ENCODE measurements at regions not wholly inside any gene's neighbourhood (a gene's known extent, or its start where the extent isn't known, plus 50 kb on each side); places are given as distances from the start of the nearest gene placed in this dataset.

- Histone ChIP-seq H3K4me1 (ENCODE audit: control insufficient read depth in 4 of 4, insufficient read depth in 4 of 4, low read length in 3 of 4) (no peaks in the 10 kb centered on the region), H3K27me3 (ENCODE audit: control insufficient read depth in 4 of 4, insufficient read depth in 4 of 4, low read length in 3 of 4) (peaks cover 0 to 8% (median 1%) of the 10 kb centered on the region in 4 donors), H3K4me3 (ENCODE audit: low read depth in 1 of 3, low read length in 3 of 3) (no peak overlapping the region), H3K27ac (ENCODE audit: low read depth in 1 of 2, low read length in 2 of 2) (no peak overlapping the region), H3K9ac (ENCODE audit: low read depth in 1 of 2, low read length in 2 of 2) (no peak overlapping the region), H3K36me3 (ENCODE audit: control insufficient read depth in 4 of 4, insufficient read depth in 3 of 4, low read depth in 1 of 4, low read length in 3 of 4) (no peaks in the 10 kb centered on the region), H3K9me3 (ENCODE audit: control insufficient read depth in 4 of 4, low read length in 3 of 4) (no peaks in the 10 kb centered on the region)
- WGBS: 59% methylated on average over 2 of the region's 2 CpGs
- DNase-seq (ENCODE audit: low spot score): no peak
- TF ChIP-seq ATF3 (IDR thresholded peaks at IDR 0.05) (no peak), NR2F2 (IDR thresholded peaks at IDR 0.05) (peak; percentile 93)
These were observed 77.1 kb downstream of the FBXO5 start for GRCh38 chr6:152905551-152906299.

DNA sequence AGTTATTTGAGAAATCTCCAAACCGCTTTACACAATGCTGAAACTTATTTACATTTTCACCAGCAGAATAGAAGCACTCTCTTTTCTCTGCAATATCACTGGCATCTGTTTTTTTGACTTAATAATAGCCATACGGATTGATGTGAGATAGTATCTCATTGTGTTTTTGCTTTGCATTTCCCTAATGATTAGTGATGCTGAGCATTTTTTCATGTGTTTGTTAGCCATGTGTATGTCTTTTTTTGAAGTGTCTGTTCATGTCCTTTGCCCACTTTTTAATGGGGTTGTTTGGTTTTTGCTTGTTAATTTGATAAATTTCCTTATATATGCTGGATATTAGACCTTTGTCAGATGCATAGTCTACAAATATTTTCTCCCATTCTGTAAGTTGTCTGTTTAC lies 73.6 kb downstream of the FBXO5 start:
- H3K4me1 ChIP-seq (ENCODE audit: control insufficient read depth in 4 of 4, insufficient read depth in 4 of 4, low read length in 3 of 4): no peaks in the 10 kb centered on the region
- no peak overlapping the region for H3K27ac ChIP-seq (ENCODE audit: low read depth in 1 of 2, low read length in 2 of 2)
- no peaks in the 10 kb centered on the region for H3K36me3 ChIP-seq (ENCODE audit: control insufficient read depth in 4 of 4, insufficient read depth in 3 of 4, low read depth in 1 of 4, low read length in 3 of 4)
- no peak overlapping the region for H3K4me3 ChIP-seq (ENCODE audit: low read depth in 1 of 3, low read length in 3 of 3)
- TF ChIP-seq HNF4G (IDR thresholded peaks at IDR 0.05) (no peak), RXRA (IDR thresholded peaks at IDR 0.05) (no peak)
- H3K9ac ChIP-seq (ENCODE audit: low read depth in 1 of 2, low read length in 2 of 2): no peak overlapping the region
- WGBS: 69% methylated on average over 2 of the region's 2 CpGs
- no peak for DNase-seq (ENCODE audit: low spot score)
- peaks cover 0 to 4% (median 0%) of the 10 kb centered on the region in 4 donors for H3K9me3 ChIP-seq (ENCODE audit: control insufficient read depth in 4 of 4, low read length in 3 of 4)
- H3K27me3 ChIP-seq (ENCODE audit: control insufficient read depth in 4 of 4, insufficient read depth in 4 of 4, low read length in 3 of 4): peaks cover 0 to 2% (median under 1%) of the 10 kb centered on the region in 4 donors

GRCh38 chr6:152916035-152916434 lies 66.8 kb downstream of the FBXO5 start:
- peaks cover 0 to 5% (median 2%) of the 10 kb centered on the region in 4 donors for H3K9me3 ChIP-seq (ENCODE audit: control insufficient read depth in 4 of 4, low read length in 3 of 4)
- no peaks in the 10 kb centered on the region for H3K36me3 ChIP-seq (ENCODE audit: control insufficient read depth in 4 of 4, insufficient read depth in 3 of 4, low read depth in 1 of 4, low read length in 3 of 4)
- WGBS: 66% methylated on average over 1 of the region's 1 CpG
- H3K27ac ChIP-seq (ENCODE audit: low read depth in 1 of 2, low read length in 2 of 2): no peak overlapping the region
- no peak overlapping the region for H3K4me3 ChIP-seq (ENCODE audit: low read depth in 1 of 3, low read length in 3 of 3)
- no peaks in the 10 kb centered on the region for H3K4me1 ChIP-seq (ENCODE audit: control insufficient read depth in 4 of 4, insufficient read depth in 4 of 4, low read length in 3 of 4)
- no peak overlapping the region for H3K9ac ChIP-seq (ENCODE audit: low read depth in 1 of 2, low read length in 2 of 2)
- DNase-seq (ENCODE audit: low spot score): no peak
- TF ChIP-seq RAD21 (IDR thresholded peaks at IDR 0.05) (no peak), FOXA2 (IDR thresholded peaks at IDR 0.05) (no peak), JUND (IDR thresholded peaks at IDR 0.05) (no peak), HNF4A (conservative IDR thresholded peaks at IDR 0.05) (no peak), YY1 (IDR thresholded peaks at IDR 0.05) (no peak), NR2F2 (IDR thresholded peaks at IDR 0.05) (no peak), ZBTB33 (IDR thresholded peaks at IDR 0.05) (no peak), SP1 (IDR thresholded peaks at IDR 0.05) (no peak), ATF3 (IDR thresholded peaks at IDR 0.05) (no peak), HNF4G (IDR thresholded peaks at IDR 0.05) (no peak), EGR1 (IDR thresholded peaks at IDR 0.05; ENCODE audit: low read depth in 2 of 2) (no peak), FOXA1 (IDR thresholded peaks at IDR 0.05) (no peak), RXRA (IDR thresholded peaks at IDR 0.05) (no peak), GABPA (IDR thresholded peaks at IDR 0.05 in 1 of 2, conservative IDR thresholded peaks at IDR 0.05 in 1 of 2) (no peak), TAF1 (conservative IDR thresholded peaks at IDR 0.05) (no peak), REST (IDR thresholded peaks at IDR 0.05) (no peak)
- TF ChIP-seq, protein P1, sequence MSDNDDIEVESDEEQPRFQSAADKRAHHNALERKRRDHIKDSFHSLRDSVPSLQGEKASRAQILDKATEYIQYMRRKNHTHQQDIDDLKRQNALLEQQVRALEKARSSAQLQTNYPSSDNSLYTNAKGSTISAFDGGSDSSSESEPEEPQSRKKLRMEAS (IDR thresholded peaks at IDR 0.05): no peak
- TF ChIP-seq, protein P2, sequence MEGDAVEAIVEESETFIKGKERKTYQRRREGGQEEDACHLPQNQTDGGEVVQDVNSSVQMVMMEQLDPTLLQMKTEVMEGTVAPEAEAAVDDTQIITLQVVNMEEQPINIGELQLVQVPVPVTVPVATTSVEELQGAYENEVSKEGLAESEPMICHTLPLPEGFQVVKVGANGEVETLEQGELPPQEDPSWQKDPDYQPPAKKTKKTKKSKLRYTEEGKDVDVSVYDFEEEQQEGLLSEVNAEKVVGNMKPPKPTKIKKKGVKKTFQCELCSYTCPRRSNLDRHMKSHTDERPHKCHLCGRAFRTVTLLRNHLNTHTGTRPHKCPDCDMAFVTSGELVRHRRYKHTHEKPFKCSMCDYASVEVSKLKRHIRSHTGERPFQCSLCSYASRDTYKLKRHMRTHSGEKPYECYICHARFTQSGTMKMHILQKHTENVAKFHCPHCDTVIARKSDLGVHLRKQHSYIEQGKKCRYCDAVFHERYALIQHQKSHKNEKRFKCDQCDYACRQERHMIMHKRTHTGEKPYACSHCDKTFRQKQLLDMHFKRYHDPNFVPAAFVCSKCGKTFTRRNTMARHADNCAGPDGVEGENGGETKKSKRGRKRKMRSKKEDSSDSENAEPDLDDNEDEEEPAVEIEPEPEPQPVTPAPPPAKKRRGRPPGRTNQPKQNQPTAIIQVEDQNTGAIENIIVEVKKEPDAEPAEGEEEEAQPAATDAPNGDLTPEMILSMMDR (IDR thresholded peaks at IDR 0.05; ENCODE audit: low read depth, low read length, missing input control): no peak
- H3K27me3 ChIP-seq (ENCODE audit: control insufficient read depth in 4 of 4, insufficient read depth in 4 of 4, low read length in 3 of 4): peaks cover 0 to 3% (median 0%) of the 10 kb centered on the region in 4 donors
